NCI-H2196 (cell line): ENCODE measurements at regions not wholly inside any gene's neighbourhood (a gene's known extent, or its start where the extent isn't known, plus 50 kb on each side); places are given as distances from the start of the nearest gene placed in this dataset.

Experiments used
- DNase-seq: peaks from one replicate; lab custom pipeline; 2025; ENCODE audit not compliant: unreplicated experiment; lab: John Stamatoyannopoulos, UW

DNA sequence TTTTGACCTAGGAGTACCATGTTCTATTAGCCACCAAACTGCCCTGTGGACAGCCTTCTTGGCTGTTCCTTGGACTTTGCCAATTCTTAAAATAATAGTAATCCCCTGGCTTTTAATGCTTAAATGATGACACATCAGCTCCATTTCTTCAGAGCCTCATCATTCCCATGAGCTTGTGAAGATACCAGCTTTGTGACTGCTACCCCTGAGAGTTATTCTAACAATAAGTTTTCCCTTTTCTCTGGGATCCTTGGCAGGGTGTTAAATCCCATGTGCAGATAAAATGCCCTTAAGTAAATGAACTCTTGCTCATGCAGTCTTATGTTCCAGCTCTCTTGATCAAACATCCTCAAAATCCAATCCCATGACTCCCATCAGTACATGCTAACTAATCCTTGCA, 415.3 kb downstream of the CETN3 start:
- DNase-seq: no peak

DNA sequence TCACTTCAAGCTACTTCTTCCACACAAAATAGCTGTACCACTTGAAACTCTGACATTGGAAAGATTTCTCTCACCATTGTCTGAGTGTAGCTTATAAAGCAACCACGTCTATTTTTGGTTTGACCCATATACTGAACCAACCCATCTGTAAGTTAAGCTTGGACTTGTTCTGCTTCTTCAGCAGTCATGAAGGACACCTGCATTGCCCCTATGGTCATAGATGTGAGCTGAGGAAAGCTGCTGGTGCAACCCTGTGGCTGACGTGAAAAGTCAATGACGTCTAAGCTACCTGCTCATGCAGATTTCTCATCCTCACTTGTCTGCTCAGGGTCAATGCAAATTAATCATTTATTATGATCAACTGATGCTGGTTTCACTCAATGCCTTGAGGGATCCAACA, 417.4 kb downstream of the CETN3 start:
- no peak for DNase-seq

DNA sequence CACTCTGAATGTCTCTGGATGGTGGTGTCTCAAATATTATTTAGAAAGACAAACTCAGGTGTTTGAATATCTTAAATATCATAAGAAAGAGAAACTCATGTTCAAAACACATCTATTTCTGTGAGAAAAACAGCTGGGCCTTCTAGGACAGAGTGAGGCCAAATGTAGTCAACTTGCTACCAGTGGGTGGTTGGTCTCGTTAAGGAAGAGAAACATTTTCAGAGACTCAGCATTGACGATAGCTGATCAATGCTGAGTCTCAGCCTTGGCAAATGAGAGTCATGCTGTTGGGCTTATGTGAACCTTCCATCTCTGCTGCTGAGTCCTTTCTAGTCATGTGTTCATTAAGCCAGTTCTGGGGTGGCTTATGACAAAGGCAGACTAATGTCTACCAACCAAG, 418.0 kb downstream of the CETN3 start:
- no peak for DNase-seq

DNA sequence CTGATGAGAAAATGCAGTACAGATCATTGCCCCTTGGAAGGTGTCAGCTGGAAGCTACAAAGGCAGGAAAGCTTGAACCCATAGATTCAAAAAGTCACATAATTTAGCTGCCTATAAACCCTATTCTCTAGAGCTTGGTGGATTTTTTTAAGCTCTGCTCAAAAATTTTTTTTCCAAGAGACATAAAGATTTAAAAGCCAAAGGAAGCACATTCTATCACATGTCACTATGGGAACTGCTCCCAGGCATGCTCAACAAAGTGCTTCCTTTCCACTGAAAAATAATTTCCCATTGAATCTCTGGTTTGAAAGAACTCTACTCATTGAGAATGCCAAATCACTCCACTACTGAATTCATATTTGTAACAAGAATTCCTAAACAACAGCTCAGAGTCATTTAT, 419.8 kb downstream of the CETN3 start:
- DNase-seq: no peak

DNA sequence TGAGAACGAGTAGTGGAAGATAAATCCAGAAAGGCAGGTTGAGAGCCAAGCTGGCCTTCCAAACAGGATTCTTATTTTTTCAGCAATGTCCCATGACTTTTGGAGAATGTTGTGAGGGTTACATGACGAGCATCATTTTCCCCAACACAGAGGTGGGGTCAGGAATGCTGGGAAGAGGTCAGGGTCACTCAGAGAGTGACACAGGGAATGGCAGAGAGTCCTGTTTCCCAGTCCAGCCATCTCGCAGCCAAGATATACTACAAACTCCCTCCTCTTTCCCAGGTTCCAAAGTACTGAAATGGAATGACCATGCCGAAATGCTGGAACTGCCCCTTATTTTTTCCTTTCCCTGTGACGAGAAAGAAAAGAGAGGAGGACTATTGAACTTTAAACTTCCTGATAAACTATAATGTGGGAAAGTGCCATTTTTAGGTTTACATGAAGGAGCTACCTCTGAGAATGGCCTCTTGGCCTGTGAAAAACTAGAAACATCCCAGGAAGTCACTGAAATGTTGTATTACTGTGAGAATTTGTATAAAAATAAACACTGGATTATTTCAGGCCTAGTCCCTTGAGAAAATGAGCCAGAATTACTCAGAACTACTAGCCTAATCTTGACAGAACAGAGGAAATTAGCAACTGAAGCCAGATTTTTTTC, 420.4 kb downstream of the CETN3 start:
- DNase-seq: no peak

DNA sequence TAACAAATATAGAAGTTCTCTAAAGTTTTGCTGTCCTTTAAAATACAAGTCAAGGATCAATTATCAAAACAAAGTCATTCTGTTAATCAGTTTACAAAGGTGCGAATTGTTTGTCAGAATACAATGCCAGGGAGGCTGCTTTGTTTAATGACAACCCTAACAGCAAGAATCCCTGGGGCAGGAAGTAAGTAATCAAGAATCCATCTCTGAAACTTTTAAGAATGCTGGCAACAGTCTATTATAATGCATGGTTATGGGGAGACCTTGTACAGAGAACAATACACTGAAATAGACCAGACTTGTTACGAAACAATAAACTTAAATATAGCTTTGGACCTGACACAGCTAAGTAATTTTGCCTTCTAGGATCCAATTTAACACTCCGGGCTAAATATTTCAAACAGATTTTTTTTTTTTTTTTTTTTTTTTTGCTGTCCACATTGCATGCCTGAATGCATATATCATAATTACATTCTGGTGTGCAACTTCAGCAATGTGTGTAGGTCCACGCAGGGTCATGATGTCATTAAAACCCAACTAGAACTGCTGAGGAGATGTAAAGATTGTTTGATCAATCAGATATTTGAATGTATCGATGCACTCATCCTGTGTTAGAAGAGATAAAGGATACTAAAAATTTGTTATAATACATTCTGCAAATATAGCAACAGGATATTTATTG, 421.3 kb downstream of the CETN3 start:
- DNase-seq: no peak

DNA sequence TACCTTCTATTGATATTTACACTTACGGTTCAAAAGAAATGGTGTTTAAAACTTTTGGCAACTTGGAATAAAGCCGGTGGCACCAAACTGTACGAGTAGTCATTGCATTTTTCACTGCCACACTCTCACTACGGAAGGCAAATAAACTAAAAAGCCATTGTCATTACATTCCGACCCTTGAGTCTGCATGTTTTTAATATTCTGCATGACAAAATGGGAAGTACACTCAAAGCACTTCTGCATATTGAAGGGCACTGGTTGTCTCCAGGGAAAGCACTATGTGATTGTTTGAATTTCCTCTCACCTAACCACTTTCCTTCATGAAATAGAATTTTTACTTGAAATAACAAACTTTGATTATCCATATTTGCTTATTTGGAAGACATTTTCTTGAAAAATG, 426.3 kb downstream of the CETN3 start:
- DNase-seq: no peak

DNA sequence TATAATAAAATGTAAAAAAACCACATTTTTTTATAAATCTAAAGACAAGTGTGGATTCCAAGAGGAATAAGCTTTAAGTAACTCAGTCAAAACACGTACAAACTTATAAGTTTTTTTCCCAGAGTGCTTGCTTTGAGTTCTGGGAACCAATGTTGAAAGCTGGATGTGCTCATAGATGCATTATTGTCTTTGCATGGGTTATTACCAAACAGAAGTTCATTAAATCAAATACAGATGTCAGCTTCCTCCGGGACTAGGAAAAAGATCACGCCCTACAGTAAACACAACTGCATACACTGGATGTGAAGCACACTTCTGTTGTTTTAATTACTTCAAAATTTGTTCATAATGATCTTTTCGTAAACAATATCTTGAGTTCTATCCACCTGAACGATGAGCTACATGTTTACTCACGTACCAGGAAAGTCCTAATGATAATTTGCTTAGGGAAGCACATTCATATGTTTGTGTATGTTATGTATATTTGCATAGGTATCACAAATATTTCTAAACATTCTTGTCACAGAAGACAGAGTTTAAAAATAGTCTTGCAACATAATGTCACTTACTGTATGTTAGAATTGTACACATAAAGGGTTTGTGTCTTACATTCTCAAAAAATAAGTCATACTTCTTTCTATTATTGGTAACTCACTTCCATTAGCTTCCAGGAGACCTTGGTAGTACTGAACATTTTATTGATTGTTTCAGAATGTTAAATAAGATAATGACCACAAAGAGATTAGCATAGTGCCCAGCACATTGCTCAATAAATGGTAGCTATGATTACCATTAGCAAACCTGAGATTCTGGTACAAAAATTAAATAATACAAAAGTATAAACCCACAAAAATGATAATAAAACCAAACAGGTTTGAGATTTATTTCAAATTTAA, 427.4 kb downstream of the CETN3 start:
- DNase-seq: no peak

DNA sequence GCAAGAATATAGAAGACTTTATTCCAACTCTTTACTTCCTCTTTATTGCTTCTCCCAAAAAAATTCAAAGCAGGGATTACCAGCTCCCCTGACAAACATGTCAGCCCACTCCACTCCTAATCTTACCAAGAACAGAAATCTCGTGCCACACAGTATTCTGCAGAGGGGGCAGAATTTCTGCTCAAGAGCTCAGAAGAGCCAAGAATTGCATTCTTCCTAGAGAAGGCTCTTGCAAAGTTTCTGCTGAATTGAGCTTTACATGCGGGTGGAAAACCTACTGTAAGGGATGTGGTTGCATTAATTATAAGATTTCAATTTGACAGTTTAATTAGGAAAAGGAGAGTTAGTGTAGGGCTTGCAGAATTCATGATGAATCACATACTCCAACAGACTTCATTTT, 428.5 kb downstream of the CETN3 start:
- no peak for DNase-seq

DNA sequence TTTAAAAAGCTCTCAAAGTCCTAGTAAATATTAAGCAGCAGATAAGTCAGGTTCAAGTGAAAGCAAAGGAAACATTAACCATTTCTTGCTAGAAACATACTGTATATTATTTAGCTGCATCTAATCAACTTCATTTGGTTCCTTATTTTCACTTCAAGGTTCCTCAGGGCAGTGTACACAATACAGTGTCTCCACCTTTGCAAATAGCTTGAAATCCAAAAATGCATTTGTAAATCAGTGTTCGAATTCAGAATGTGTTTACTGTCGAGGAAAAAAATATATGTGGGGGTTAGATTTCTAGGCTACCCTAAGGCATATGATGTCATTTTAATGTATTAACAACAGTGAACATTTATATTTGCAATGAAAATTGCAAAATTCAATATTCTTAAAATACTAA, 436.0 kb downstream of the CETN3 start:
- DNase-seq: no peak

DNA sequence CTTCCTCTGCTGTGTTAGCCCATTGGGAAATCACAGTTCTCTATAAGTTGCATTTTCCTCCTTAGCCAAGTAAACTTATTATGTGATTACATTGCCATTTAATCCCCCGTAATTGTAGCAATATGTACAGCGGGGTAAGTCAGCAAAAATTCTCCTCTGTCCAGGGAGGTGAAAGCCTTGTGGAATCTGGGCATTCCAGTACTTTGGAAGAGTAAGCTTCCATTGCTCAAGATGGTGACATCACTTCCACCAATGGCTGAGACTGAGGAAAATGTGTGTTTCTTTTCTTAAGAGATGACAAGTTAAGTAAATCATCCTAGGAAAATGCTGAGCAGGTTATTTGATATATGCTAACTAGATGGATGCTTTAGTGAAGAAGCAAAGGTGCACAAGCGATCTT, 436.7 kb downstream of the CETN3 start:
- no peak for DNase-seq

DNA sequence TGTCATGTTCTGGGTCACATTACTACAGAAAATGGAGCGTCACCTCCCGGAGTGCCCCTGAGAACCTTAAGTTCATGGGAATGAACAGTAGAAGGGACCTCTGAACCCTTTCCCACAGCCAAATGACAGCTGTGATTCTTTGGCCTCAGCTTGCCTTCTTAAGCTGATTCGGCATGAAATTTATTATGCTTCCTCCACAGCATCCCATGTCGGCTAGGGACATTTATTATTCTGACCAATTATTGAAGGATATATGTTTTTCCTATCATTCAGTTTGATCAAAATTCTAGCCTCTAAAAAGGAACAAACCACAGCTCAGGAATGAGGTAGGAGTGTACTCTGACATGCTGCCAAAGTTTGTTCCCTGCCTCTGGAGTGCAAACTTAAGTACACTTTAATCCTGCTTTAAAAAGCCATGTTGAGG, 440.6 kb downstream of the CETN3 start:
- DNase-seq: no peak

DNA sequence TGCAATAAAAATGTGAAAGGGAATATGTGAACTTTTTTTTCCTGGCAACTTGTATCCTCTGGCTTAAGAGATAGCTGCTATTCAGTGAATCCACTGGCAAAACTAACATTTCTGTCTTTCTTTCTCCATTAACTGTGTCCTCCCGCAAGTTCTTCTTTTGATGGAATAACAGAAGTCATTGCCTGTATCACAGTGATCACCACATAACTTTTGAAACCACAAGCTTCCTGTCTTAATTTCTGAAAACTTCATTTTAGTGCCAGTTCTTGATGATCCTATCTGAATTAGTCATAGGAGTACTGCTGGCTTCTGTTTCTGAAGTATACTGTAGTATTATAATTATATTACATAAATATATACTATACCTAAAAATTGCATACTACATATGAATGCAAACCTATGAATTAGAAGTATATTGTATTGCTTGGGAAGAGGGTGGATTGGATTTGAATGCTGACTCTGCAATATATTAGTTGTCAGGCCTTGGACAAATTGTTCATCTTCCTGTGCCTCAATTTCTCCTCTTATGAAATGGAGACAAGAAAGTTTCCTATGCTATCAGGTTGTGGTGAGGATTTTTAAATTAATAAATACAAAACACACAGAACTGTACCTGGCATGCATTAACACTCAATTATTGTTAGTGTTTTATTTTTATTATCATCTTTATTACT, 441.6 kb downstream of the CETN3 start:
- no peak for DNase-seq

DNA sequence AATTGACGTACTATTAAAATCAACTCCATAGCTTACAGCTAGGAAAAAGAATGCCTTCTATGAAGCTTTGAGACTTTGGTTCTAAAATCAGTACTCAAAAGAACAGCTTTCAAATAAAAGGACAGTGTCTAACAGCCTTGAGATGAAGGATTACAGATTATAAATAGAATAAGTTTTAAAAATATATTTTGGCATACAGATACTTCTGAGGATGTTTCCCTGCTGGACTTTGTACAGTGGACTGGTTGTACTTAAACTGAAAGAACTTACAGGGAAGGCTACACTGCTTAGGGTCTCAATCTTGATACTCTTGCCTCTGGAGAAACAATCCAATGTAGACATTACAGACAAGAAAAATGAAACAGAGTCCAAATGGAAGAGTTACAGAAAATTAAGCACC, 452.7 kb downstream of the CETN3 start:
- no peak for DNase-seq

DNA sequence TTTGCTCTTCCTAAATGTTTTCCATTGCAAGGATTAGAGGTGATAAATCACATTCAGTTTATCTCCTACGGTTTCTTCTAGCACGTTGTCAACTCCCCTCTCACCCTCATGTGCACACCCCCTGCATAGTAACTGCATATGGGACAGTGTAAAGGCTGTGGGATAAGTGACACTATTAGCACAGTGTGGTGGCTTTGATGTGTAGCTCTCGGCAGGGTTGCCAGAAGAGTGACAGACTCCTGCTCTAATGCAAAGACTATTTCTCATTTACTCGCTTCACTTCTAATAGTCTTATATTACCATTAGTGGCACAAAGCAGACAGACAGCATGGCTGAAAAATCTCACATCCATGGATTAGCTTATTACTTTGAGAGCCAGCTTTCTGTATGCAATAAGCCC, 454.6 kb downstream of the CETN3 start:
- DNase-seq: no peak

DNA sequence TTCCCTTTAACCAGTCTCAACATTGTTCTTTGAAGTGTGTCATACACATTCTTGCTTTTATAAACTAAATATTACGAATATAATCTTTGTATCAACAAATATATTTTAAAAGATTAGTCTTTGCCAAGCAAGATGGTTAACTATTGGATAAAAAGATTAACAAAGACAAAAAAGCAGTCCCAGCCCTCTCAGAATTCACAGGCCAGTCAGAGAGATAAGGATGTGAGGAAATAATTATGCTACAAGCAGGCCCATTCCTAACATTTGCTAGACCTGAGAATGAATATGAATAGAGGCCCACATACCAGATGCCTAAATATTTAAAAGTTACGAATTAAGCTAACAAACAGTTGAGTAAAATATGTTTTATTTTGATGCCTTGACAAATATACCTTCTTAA, 457.7 kb downstream of the CETN3 start:
- DNase-seq: no peak

DNA sequence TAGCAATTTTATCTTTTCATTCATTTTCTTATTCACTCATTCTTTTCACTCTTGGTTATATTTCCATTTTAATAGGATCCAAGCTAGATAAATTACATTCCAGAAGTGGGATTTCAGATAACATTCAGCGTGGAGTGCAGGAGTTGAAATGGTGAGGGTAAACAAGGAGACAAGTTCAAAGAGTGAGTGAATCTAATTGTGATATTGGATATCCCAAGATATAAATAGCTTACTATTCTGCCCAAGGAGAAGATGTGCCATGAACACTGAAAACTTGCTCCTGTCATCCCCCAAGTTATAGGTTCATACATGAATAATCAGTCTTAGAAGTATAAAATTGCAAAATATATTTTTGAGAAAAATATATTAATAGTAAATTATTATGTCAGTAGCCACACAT, 459.3 kb downstream of the CETN3 start:
- no peak for DNase-seq

DNA sequence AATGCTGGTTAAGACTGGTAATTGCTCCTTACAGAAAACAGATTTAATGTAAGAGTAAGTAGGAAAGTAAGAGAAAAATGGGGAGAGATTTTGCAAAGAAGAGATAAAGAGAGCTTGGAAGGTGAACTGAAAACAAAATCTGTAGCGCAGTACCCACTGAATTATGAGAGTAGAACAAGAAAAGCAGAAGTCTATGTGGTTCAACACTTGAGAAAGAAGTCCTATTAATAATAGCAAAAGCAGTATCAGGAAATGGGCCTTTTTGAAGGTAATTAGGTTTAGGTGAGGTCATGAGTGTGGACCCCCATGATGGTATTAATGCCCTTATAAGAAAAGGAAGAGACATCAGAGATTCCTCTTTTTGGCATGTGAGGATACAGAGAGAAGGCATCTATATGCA, 460.6 kb downstream of the CETN3 start:
- DNase-seq: no peak

DNA sequence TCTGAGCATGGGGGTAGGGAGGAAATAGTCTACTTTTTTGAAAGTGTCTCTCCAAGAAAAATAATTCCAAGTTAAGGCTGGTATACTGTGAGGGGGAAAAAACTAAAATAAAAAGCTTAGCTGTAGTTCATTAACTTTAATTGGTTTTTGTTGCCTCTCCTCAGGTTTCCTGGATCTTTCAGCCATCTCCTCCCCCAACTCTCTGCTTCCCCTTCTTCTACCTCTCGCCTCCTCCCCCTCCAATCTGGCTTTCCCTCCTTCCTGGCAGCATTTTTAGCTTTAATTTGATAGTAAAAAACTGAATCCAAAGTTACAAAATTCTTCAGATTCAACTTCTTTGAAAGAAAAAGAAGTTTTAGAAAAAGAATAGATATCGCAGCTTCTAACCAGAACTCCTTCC, 462.6 kb downstream of the CETN3 start:
- DNase-seq: no peak

DNA sequence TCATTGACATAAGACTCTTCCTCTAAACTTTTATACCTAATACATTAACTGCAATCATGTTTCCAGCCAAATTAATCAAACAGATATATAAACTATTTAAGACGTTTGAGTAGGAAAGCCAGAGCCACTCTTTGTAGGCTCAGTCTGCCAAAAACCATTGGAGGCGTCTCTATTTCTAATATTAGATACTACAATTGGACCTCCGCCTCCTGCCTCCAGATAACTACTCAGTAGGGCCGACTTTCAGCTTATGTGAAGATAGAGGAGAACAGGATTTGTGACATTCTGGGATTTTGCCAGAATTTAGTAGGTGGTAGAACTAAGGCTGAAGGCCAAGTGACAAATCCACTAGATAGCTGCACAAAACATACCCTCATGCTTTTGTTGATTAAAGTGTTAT, 463.0 kb downstream of the CETN3 start:
- DNase-seq: no peak

DNA sequence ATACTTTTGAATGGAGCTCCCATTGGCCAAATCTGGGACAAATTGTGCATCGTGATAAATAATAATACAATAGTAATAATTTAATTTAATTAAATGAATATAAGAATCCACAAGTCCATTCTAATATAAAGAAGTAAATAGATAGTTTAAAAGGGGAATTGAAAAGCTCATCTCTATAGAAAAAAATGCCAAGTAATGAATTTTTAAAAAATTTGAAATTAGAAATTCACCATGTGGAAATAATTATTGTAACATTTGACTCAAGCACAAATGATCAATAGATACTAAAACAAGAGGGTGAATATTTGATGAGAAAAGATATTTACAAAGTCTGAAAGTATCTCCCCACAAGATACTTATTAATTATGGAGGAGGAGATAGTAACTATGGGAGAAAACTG, 467.4 kb downstream of the CETN3 start:
- no peak for DNase-seq

DNA sequence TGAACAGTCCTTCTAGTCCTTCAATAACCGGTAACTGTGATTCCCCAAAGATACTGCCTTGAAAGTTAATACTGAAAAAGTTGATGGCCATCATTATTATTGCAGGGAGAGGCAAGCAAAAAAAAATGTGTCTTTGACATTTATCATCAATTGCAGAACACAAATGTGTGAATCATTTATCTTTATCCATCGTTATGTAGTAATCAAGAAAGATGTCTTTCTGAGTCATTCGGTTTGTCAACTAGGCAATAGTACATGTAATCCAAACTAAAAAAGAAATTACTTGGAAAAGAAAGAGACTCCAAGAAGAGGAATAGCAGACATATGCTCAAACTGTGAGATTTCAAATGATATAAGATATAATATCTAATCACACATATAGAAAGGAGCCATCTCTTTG, 473.0 kb downstream of the CETN3 start:
- DNase-seq: no peak
